ENCODE measurements at regions not wholly inside any gene's neighbourhood (a gene's known extent, or its start where the extent isn't known, plus 50 kb on each side); places are given as distances from the start of the nearest gene placed in this dataset.

DNA sequence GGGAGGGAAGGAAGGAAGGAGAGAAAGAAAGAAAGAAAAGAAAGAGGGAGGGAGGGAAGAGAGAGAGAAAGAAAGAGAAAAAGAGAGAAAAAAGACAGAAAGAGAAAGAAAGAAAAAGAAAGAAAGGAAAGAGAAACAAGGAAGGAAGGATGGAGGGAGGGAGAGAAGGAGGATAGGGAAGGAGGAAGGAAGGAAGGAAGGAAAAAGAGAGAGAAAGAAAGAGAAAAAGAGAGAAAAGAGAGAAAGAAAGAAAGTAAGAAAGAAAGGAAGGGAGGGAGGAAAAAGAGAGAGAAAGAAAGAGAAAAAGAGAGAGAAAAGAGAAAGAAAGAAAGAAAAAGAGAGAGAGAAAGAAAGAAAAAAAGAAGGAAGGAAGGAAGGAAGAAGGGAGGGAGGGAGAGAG lies 105.8 kb upstream of the RBPJ start:
- in situ Hi-C loops (cut with MboI; ENCODE audit: low pct_unique_long_range_greater_than_20kb, low sequenced_read_pairs) = no loop called here
- no peak for DNase-seq

DNA sequence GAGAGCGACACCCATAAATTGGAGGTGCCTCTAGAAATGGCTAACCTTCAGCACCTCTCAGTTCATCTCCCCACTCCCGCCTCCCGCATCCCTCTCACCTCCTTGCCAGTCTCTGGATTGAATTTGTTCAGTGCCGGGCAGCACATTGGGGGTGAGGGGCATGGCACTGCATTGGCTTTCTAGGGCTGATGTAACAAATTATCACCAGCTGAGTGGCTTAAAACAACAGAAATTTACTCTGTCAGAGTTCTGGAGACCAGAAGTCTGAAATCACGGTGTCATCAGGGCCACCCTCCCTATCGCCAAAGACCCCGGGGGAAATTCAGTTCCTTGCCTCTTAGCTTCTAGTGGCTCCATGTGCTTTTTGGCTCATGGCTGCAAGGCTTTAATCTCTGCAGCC lies 105.1 kb upstream of the RBPJ start:
- no peak for DNase-seq
- in situ Hi-C loops (cut with MboI; ENCODE audit: low pct_unique_long_range_greater_than_20kb, low sequenced_read_pairs) = no loop called here

DNA sequence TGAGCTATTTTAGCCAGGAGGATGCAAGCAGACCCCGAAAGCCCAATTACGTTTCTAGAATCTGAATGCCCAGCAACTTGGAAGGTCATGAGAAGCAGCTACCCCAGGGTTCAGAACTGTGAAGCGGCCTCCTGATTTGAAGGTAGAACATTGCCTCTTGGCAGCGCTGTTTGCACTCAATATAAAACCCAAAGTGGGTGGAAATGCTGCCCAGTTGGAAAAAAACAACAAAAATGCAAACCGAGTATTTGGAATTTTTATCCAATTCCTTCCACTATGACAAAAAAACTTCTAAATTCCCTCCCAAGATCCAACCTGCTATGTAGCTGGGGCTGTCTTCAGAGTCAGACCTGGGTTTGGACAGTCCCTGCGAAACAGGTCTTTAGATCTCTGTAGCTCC lies 103.3 kb upstream of the RBPJ start:
- in situ Hi-C loops (cut with MboI; ENCODE audit: low pct_unique_long_range_greater_than_20kb, low sequenced_read_pairs) = no loop called here
- DNase-seq = no peak

DNA sequence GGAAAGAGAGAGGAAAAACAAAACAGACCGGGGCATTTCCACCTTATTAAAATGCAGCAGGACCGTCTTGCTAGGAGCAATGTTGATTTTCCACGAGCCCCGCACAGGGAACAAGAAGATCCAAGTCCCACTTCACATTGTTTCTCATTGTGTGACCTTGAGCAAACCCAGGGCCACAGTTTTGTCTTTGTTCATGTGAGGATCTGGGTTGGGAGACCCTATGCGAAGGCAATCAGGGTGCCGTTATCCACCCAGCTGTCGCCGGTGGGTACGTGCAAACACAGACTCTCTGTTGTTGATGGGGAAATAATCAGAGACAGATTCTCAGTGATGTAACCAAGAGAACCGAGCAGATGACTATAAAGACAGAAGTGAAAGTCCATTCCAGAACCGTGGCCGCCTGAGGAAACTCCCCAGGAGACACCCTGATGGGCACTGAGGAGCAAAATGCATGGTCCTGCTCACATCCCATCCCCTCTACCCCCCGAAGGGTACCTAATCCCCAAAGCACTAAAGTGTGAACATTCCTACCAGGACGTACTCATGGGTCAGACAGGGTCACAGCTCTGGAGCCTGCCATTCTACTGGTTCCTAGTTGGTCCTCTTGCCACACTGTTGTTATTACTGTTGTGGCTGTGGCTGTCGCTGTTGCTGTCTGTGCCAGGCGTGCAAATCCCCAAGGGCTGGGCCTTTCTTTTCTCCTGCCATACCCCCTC lies 102.7 kb upstream of the RBPJ start:
- in situ Hi-C loops (cut with MboI; ENCODE audit: low pct_unique_long_range_greater_than_20kb, low sequenced_read_pairs) = no loop called here

DNA sequence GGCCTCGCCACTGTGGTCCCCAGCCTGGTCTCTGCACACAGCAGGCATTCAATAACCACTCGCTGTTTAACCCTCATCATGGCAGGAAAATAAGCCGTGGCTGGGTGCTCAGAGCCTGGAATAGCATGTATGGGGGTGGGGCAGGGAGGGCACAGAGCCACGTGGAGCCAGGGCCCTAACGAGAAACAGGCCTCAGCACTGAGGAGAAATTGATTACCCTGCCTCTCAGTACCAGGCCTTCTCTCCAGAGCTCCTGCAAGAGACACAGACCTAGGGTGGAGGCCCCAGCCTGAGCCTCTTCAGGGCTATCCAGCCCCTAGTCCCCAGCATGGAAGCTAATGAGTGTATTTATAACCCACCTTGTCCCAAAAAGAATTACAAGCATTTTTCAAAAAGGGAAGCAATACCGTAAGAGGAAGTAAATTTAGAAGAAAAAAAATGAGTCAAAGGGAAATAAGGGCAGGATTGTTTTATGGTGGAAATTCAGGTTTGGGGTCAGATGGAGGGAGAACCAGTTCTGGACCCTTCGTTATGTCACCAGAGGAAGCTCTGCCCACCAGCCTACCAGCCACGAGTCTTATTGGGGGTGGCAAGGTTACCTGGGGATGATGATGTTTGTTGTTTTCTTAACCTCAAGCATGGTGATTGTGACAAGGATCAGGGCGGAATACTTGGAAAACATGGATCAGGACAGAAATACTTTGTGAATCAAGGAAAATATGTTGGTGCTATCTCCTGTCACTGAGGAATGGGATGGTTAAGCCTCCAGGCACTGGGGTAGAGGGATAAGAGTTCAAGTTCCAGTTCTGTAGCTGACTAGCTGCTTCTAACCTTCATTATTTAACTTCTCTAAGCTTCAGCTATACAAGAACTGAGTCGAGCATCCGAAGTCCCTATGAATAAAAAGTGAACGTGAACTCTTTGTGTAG lies 101.9 kb upstream of the RBPJ start:
- DNase-seq = peak; percentile 65
- in situ Hi-C loops (cut with MboI; ENCODE audit: low pct_unique_long_range_greater_than_20kb, low sequenced_read_pairs) = no loop called here

More for the DNA sequence above, 102.7 kb upstream of the RBPJ start:
- DNase-seq = no peak

DNA sequence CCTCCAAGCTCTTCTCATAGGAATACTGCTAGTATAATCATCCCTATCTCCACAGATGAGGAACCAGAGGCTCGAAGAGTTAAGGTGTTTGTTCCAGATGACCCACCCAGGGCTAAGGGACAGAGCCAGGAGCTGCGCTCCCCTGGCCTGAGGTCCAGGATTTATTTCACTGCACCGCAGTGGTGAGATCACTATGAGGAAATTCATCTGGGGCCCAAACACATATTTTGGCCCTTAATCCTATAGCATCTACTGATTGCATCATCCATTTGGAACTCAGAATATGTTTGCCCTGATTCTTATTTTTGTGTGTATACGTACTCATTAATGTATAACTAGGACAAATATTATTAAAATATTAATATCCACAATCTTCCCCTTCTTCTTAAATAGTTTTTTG lies 100.1 kb upstream of the RBPJ start:
- no peak for DNase-seq
- in situ Hi-C loops (cut with MboI; ENCODE audit: low pct_unique_long_range_greater_than_20kb, low sequenced_read_pairs) = no loop called here

DNA sequence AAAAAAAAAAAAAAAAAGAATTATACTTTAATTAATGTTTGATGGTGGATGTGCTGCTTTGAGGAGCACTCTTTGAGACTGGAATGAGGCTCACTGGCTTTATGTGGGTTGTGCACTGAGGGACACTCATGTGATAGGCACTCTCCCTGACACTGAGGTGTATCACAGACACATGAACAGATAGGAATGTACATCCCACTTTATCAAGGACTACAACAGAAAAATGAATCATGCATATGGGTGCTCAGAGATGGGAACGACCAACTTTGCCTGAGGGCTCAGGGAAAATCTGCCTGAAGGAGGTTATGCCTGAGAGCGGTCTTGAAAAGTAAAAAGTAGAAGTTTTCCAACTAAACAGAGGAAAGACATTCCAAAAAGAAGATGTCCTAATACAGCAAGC lies 97.7 kb upstream of the RBPJ start:
- DNase-seq = no peak
- in situ Hi-C loops (cut with MboI; ENCODE audit: low pct_unique_long_range_greater_than_20kb, low sequenced_read_pairs) = no loop called here

DNA sequence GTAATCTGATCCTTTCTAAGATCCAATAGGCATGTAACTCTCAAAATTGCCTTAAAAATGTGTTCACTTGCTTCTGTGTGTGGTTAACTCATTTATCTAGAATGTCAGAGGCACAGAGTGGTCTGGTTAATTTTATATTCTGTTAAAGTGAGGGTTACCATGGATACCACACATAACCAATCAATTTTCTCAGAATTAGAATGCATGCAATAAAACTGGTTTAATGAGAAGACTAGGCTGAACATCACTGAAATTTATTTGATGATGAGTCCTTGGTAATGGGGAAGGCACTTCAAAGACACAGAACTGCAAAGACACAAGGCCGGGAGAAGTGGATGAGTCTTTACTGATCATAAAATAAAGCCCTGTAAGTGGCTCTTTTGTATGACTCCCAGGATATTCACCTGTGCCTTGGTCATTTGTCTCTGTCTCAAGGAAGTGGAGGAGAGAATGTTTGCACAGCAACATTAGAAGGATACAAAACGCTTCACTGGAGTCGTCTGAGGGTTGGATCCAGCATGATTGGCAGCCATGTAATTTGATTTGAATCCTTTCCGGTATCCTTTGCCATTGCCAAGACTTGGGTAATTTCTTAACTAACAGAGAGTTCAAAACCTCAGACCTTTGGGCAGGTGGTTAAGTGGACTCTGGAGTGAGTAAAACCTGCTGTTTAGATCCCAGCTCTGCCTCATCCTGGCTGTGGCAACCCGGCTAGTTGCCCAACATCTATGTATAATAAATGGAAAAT lies 94.0 kb upstream of the RBPJ start:
- no peak for DNase-seq
- in situ Hi-C loops (cut with MboI; ENCODE audit: low pct_unique_long_range_greater_than_20kb, low sequenced_read_pairs) = no loop called here

DNA sequence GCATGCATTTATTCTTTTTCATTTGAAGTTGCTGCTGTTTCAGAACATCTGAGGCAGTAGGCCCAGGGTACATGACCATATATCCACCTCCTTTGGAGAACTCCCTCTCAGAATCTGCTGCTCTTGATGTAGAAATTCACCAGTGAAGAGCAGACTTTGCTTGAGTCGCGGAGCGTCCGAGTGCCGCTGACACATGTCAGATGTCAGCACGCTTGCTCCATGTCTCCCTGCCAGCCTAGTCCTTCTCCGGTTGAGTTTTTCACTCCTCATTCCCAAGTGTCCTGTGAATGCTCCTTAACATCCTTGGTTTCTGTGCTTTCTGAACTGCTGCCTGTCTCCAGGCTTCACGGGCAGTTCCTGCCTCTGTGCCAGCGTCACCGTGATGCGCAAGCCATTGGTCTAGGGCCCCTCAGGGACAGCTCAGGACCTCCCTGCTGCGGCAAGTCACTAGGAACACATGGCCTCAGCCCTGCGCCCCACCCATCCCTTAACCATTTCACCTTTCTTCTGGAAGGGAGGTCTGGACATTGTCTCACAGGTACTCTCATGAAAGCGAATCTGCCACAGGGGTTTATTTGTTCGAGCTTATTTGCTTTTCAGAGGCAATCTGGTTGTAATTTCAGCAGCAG lies 93.1 kb upstream of the RBPJ start:
- DNase-seq = no peak
- in situ Hi-C loops (cut with MboI; ENCODE audit: low pct_unique_long_range_greater_than_20kb, low sequenced_read_pairs) = no loop called here

DNA sequence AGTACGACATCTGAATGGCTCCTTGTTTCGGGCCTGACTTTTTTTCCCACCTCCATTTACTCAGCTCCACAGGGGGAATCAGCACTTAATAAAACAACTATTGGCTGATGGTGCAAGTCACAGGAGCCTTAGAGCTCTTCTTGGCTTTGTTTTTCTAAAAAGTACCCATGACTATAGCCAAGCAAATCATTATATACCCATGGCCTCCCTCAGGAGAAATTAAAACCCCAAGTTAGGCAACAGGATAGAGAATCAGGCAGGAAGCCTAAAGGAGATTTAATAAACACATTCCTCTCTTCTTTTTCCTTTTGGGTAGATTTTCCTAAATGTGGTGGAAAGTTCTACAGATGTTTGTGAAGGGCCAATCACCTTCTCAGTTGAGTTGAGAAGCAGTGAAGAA lies 91.9 kb upstream of the RBPJ start:
- no peak for DNase-seq
- in situ Hi-C loops (cut with MboI; ENCODE audit: low pct_unique_long_range_greater_than_20kb, low sequenced_read_pairs) = no loop called here

DNA sequence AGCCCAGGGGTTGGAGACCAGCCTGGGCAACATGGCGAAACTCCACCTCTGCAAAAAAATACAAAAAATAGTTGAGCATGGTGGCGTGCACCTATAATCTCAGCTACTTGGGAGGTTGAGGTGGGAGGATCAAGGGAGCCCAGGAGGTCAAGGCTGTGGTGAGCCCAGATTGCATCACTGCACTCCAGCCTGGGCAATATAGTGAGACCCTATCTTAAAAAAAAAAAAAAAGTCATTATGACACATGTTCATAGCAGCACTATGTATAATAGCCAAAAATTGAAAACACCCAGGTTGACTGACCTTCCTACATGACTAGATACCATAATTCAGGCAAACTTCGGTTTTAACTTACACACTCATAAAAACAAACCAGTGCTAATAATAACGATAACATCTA lies 90.8 kb upstream of the RBPJ start:
- in situ Hi-C loops (cut with MboI; ENCODE audit: low pct_unique_long_range_greater_than_20kb, low sequenced_read_pairs) = no loop called here
- no peak for DNase-seq

DNA sequence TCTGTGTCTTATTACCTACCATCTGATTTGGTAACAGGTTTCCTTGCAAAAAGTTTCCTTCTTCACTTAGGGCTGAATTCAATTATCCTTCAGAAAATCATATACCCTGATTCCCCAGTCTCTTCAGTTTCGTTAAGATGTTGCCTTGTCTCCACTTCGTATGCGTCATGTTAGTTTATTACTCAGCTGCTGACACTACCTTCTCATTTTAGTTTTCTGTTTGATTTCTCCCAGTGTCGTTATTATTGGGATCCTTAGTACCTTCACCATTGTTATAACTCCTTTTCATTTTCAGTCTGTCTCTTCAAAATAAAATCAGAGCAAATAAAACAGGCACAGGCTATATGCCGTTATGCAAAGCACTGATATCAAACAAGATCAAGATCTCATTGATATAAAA lies 87.5 kb upstream of the RBPJ start:
- in situ Hi-C loops (cut with MboI; ENCODE audit: low pct_unique_long_range_greater_than_20kb, low sequenced_read_pairs) = no loop called here
- DNase-seq = no peak

DNA sequence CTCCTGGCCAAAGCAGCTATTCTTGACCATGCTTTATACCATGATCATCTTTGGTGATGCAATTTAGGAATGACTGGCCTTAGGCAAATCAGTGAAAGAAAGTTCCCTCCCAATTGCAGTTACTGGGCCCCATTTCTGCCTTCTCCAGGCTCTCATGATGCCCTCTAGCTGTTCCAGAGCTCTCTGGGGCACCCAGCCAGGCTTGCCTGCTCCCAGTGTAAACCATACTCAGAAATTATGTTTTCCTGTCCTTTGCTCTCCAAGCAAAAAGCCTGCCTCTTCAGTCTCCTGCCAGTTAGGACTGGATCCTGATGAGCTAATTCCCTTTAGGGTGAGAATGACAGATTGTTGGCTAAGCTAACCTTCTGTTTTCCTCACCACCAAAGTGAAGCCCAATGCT lies 85.3 kb upstream of the RBPJ start:
- no peak for DNase-seq
- in situ Hi-C loops (cut with MboI; ENCODE audit: low pct_unique_long_range_greater_than_20kb, low sequenced_read_pairs) = no loop called here

DNA sequence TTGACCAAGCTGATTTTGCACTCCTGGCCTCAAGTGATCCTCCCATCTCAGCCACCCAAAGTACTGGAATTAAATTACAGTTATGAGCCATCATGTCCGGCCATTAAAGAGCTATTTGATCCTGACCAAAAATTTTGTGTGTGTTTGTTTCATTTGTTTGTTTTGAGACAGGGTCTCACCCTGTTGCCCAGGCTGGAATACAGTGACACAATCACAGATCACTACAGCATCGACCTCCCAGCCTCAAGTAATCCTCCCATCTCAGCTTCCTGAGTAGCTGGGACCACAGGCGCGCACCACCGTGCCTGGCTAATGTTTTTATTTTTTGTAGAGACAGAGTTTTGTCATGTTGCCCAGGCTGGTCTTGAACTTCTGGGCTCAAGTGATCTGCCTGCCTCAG lies 82.9 kb upstream of the RBPJ start:
- in situ Hi-C loops (cut with MboI; ENCODE audit: low pct_unique_long_range_greater_than_20kb, low sequenced_read_pairs) = no loop called here
- DNase-seq = no peak

DNA sequence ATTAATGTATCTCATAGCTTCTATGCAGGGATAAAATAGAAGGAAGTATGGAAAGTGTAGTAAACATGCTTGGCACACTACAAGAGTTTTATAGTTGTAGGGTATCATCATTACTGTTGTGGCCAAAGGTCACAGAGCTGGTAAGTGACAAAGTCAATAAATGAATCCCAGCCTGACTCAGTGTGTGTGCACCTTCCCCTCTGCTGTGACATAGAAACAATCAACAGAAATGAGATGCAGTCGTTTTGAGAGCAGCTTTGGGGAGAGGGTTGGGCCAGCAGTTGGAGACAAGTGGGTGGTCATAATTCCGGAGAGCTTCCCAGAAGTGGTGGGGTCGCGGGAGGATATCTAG lies 82.4 kb upstream of the RBPJ start:
- in situ Hi-C loops (cut with MboI; ENCODE audit: low pct_unique_long_range_greater_than_20kb, low sequenced_read_pairs) = no loop called here

DNA sequence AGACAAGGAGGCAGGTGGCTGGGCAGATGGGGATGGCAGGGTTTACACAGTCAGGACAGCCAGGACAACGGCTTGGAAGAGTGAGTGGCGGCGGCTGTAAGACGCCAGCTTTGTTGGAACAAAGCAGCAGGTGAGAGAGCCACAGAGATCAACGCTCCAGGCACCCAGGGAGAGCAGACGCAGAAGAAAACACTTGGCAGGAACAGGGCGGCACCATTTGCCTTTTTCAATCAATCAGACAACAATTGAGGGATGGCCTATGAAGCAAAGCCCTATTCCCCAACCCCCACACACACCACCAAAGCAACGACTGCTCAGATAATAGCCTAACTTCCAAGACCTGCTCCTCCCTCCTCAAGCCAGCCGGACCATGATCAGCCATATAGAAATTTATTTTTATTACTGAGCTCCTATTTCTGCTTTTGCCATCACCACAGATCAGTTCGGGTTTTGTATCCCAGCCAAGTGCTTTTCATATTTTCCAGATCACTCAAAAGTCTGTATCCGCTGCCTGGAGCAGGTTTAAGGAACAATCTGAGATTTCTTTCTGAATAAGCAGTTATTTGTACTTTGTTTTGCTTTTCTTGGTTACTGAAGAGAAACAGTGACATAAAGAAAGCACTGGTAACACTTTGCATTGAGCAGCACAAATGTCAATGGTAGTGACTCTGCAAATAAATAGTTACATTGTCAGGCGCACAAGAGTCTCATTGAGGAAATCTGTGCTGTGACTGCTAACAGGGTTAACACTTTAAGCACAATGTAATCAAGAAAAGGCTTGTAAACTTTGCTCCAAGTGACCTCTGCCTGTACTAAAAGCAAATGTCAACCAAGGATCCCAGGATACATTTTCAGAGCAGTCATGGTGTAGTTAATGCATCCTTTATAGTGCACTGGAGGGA lies 81.8 kb upstream of the RBPJ start:
- in situ Hi-C loops (cut with MboI; ENCODE audit: low pct_unique_long_range_greater_than_20kb, low sequenced_read_pairs) = no loop called here
- DNase-seq = no peak

More for the DNA sequence above, 82.4 kb upstream of the RBPJ start:
- no peak for DNase-seq

DNA sequence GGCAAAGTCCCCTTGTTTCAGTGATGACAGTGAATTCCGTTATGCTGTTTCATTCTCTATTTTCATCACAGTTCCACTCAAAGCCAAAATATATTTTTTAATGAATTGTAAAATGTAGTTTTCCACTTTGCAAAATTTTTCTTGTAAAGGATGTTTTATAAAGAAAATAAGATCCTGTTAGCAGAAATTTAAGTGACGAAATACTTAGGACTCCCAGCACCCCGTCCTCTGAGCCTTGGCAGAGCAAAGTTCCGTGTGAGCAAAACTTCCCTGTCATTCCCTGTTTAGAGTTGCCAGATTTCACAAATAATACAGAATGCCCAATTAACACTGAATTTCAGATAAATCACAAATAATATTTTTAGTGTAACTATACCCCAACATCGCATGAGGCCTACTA lies 81.0 kb upstream of the RBPJ start:
- in situ Hi-C loops (cut with MboI; ENCODE audit: low pct_unique_long_range_greater_than_20kb, low sequenced_read_pairs) = no loop called here
- DNase-seq = no peak

DNA sequence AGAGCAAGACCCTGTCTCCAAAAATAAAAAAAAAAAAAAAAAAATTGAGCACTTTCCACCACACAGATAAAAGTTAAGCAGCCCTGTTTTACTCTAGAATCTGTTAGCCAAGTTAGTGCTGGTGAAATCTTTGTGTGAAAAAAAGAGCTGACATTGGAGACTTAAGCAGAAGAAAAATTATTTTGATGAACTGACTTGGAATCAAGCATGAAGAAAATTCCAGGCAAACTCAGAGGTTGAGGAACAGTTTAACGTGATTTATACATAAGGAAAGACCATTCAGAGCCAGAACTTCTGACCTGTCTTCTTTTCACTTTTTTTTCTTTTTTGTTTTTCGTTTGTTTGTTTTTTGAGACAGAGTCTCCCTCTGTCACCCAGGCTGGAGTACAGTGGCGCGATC lies 79.6 kb upstream of the RBPJ start:
- DNase-seq = no peak
- in situ Hi-C loops (cut with MboI; ENCODE audit: low pct_unique_long_range_greater_than_20kb, low sequenced_read_pairs) = no loop called here

DNA sequence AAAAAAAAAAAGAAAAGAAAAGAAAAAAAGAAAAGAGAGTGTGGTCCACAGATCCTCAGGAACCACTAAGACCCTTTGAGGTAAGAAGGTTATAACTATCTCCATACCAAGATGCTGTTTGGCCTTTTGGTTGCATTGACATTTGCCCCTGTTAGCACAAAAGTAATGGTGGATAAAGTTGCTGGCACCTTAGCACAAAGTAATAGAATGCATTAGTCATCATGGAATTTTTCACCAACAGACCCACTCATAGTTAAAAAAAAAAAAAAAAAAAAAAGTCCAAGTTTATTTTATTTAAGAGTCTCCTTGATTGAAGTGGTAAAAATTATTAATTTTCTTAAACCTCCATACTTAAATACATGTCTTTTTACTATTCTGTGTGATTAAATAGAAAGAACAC lies 78.4 kb upstream of the RBPJ start:
- in situ Hi-C loops (cut with MboI; ENCODE audit: low pct_unique_long_range_greater_than_20kb, low sequenced_read_pairs) = no loop called here
- DNase-seq = no peak
